PC-3 (cell line): ENCODE measurements at regions not wholly inside any gene's neighbourhood (a gene's known extent, or its start where the extent isn't known, plus 50 kb on each side); places are given as distances from the start of the nearest gene placed in this dataset.

Experiments
- ATAC-seq: fragments of 200-7000 bp; cut with Tn5 transposase; 2 replicates; pipeline ENCODE4 v1.9.1; 2020; ENCODE audit warnings: mild to moderate bottlenecking, moderate library complexity
- BruUV-seq: library from RNA; stranded (reverse); fragments of 400-500 nt; replicated peaks from 2 replicates; lab custom pipeline; 2021; lab: Mats Ljungman, UMichigan
- CTCF ChIA-PET: fragments of 300-600 bp; sonication (Branson Sonifier 250); formaldehyde crosslinking; loops from one replicate; lab custom pipeline; 2022; ENCODE audit warnings: antibody characterized with exemption; lab: Charles Lee
- POLR2A ChIA-PET: fragments of 300-600 bp; sonication (Branson Sonifier 250); formaldehyde crosslinking; loops from one replicate; lab custom pipeline; 2022; ENCODE audit warnings: antibody characterized with exemption; ENCODE audit not compliant: unreplicated experiment; lab: Charles Lee
- DNase-seq: peaks from one replicate; pipeline ENCODE4 v3.0.0-alpha.2; 2015
- H2AFZ ChIP-seq: fragments of 300-600 bp; sonication (generic); 2 replicates; pipeline ENCODE4 v1.6.0; 2016; ENCODE audit warnings: antibody characterized with exemption, low read length
- H3F3A ChIP-seq: fragments of 300-600 bp; sonication (generic); one replicate; pipeline ENCODE4 v1.6.0; 2017; ENCODE audit warnings: antibody characterized with exemption, low read length, control low read depth, mild to moderate bottlenecking; ENCODE audit not compliant: unreplicated experiment
- H3K27ac ChIP-seq: fragments of 300-600 bp; sonication (generic); 2 replicates; pipeline ENCODE4 v1.5.1; 2016; ENCODE audit warnings: mild to moderate bottlenecking, low read length
- H3K27me3 ChIP-seq: fragments of 300-600 bp; sonication (generic); 2 replicates; pipeline ENCODE4 v1.6.1; 2016; ENCODE audit warnings: low read length, mixed read lengths
- H3K36me3 ChIP-seq: fragments of 300-600 bp; sonication (generic); 2 replicates; pipeline ENCODE4 v1.6.1; 2016; ENCODE audit warnings: low read depth, mixed run types, low read length, mixed read lengths
- H3K4me1 ChIP-seq: fragments of 300-600 bp; sonication (generic); 2 replicates; pipeline ENCODE4 v1.5.1; 2016; ENCODE audit warnings: low read length; ENCODE audit not compliant: insufficient read depth
- H3K4me2 ChIP-seq: fragments of 300-600 bp; sonication (generic); 2 replicates; pipeline ENCODE4 v1.6.0; 2016; ENCODE audit warnings: low read length
- H3K4me3 ChIP-seq: fragments of 300-600 bp; sonication (generic); 2 replicates; pipeline ENCODE4 v1.5.1; 2016; ENCODE audit warnings: mild to moderate bottlenecking, low read length, mixed read lengths
- H3K79me2 ChIP-seq: fragments of 300-600 bp; sonication (generic); 2 replicates; pipeline ENCODE4 v1.6.1; 2017; ENCODE audit warnings: low read length, mixed read lengths
- H3K9ac ChIP-seq: fragments of 300-600 bp; sonication (generic); 2 replicates; pipeline ENCODE4 v1.6.0; 2016; ENCODE audit warnings: mild to moderate bottlenecking, low read length
- H3K9me2 ChIP-seq: fragments of 300-600 bp; sonication (generic); replicated peaks from 2 replicates; pipeline ENCODE4 v1.6.1; 2016; ENCODE audit warnings: mixed run types, low read length, mixed read lengths
- H3K9me3 ChIP-seq: fragments of 300-600 bp; sonication (generic); 2 replicates; pipeline ENCODE4 v1.6.1; 2016; ENCODE audit warnings: low read length, mixed read lengths
- H4K20me1 ChIP-seq: fragments of 300-600 bp; sonication (generic); 2 replicates; pipeline ENCODE4 v1.6.1; 2016; ENCODE audit warnings: low read length, mixed read lengths
- CTCF ChIP-seq: fragments of 300-600 bp; sonication (generic); conservative IDR thresholded peaks from 2 replicates; pipeline ENCODE4 v1.5.1; 2017; ENCODE audit warnings: antibody characterized with exemption, low read depth, mild to moderate bottlenecking, low read length
- EZH2 ChIP-seq: fragments of 300-600 bp; sonication (generic); IDR thresholded peaks from one replicate; pipeline ENCODE4 v1.6.1; 2017; ENCODE audit warnings: antibody characterized with exemption, mild to moderate bottlenecking, low read length; ENCODE audit not compliant: unreplicated experiment
- EZH2phosphoT487 ChIP-seq: fragments of 300-600 bp; sonication (generic); IDR thresholded peaks from 2 replicates; pipeline ENCODE4 v1.6.1; 2018; ENCODE audit warnings: mild to moderate bottlenecking, antibody characterized with exemption, low read length, borderline replicate concordance
- intact Hi-C: fragments of 100-400 bp; cut with micrococcal nuclease; formaldehyde crosslinking; loops from 2 replicates; pipeline ENCODE4 v1.9.0; 2023

- ATAC-seq (no peak), DNase-seq (no peak)
- TF ChIP-seq CTCF = no peak
- no peak for TF ChIP-seq EZH2phosphoT487
- TF ChIP-seq EZH2 = no peak
- Histone ChIP-seq H3K79me2 (no peaks in the 10 kb centered on the region), H3K9ac (no peak overlapping the region), H3K4me2 (no peak overlapping the region), H3K9me3 (no peaks in the 10 kb centered on the region), H3K27me3 (no peaks in the 10 kb centered on the region), H3K36me3 (no peaks in the 10 kb centered on the region), H3K4me3 (no peak overlapping the region), H3K9me2 (no peaks in the 10 kb centered on the region), H3F3A (no peaks in the 10 kb centered on the region), H3K27ac (no peak overlapping the region), H2AFZ (no peak overlapping the region), H3K4me1 (no peaks in the 10 kb centered on the region), H4K20me1 (no peaks in the 10 kb centered on the region)
- ChIA-PET POLR2A (no interaction called here), CTCF (no interaction called here)
- intact Hi-C loops = no loop called here
- BruUV-seq = no TSS peak
These were observed 95.1 kb downstream of the DIO2 start for GRCh38 chr14:80116157-80116556.

- TF ChIP-seq EZH2phosphoT487 (no peak), CTCF (no peak), EZH2 (no peak)
These were observed 100.6 kb downstream of the DIO2 start for GRCh38 chr14:80110721-80111120.

GRCh38 chr14:80109055-80109454, 102.2 kb downstream of the DIO2 start:
- intact Hi-C loops = no loop called here

More at GRCh38 chr14:80110721-80111120, 100.6 kb downstream of the DIO2 start:
- DNase-seq (no peak), ATAC-seq (no peak)
- no peaks in the 10 kb centered on the region for H4K20me1 ChIP-seq
- BruUV-seq = no TSS peak
- POLR2A ChIA-PET = no interaction called here
- H3K9ac ChIP-seq = no peak overlapping the region
- no peaks in the 10 kb centered on the region for H3K36me3 ChIP-seq
- no peaks in the 10 kb centered on the region for H3F3A ChIP-seq
- H3K79me2 ChIP-seq = no peaks in the 10 kb centered on the region
- intact Hi-C loops = no loop called here
- CTCF ChIA-PET = no interaction called here
- H3K27ac ChIP-seq = no peak overlapping the region
- H3K4me1 ChIP-seq = no peaks in the 10 kb centered on the region
- H3K9me2 ChIP-seq = no peaks in the 10 kb centered on the region
- H3K4me3 ChIP-seq = no peak overlapping the region
- H3K4me2 ChIP-seq = no peak overlapping the region
- no peaks in the 10 kb centered on the region for H3K9me3 ChIP-seq
- H3K27me3 ChIP-seq = no peaks in the 10 kb centered on the region
- no peak overlapping the region for H2AFZ ChIP-seq

More at GRCh38 chr14:80109055-80109454, 102.2 kb downstream of the DIO2 start:
- no peak overlapping the region for H3K27ac ChIP-seq
- H3K4me2 ChIP-seq = no peak overlapping the region
- no TSS peak for BruUV-seq
- CTCF ChIA-PET = no interaction called here
- H4K20me1 ChIP-seq = no peaks in the 10 kb centered on the region
- H3K4me3 ChIP-seq = no peak overlapping the region
- H3K9me3 ChIP-seq = no peaks in the 10 kb centered on the region
- H3K9ac ChIP-seq = no peak overlapping the region
- no peaks in the 10 kb centered on the region for H3K79me2 ChIP-seq
- no peaks in the 10 kb centered on the region for H3K4me1 ChIP-seq
- no peak overlapping the region for H2AFZ ChIP-seq
- DNase-seq (no peak), ATAC-seq (no peak)
- H3K36me3 ChIP-seq = no peaks in the 10 kb centered on the region
- POLR2A ChIA-PET = no interaction called here
- no peaks in the 10 kb centered on the region for H3K27me3 ChIP-seq
- H3F3A ChIP-seq = no peaks in the 10 kb centered on the region
- no peak for TF ChIP-seq CTCF
- no peak for TF ChIP-seq EZH2phosphoT487
- TF ChIP-seq EZH2 = no peak
- H3K9me2 ChIP-seq = no peaks in the 10 kb centered on the region
